CD4-positive, CD25-positive, alpha-beta regulatory T cell (primary cell): ENCODE measurements at regions not wholly inside any gene's neighbourhood (a gene's known extent, or its start where the extent isn't known, plus 50 kb on each side); places are given as distances from the start of the nearest gene placed in this dataset.

Experiments
- ATAC-seq, 2 donors: fragments of 150-1000 bp; cut with Tn5 transposase; one replicate each; pipeline ENCODE4 v1.10.0; 2021; ENCODE audit warnings: low read depth in 2 of 2, moderate number of reproducible peaks in 2 of 2, moderate library complexity in 1 of 2
- DNase-seq, 3 donors: peaks; one replicate each; pipeline versions ENCODE4 v3.0.0 to v3.0.0-alpha.2; 2012 to 2022; ENCODE audit warnings: mixed read lengths in 1 of 3
- H3K27ac ChIP-seq: one replicate; pipeline ENCODE4 v1.7.0; 2013; ENCODE audit warnings: mild to moderate bottlenecking, low read length; ENCODE audit not compliant: insufficient read depth, poor library complexity, severe bottlenecking
- H3K27me3 ChIP-seq: one replicate; pipeline ENCODE4 v1.7.0; 2013; ENCODE audit warnings: low read length; ENCODE audit not compliant: control insufficient read depth, insufficient read depth
- H3K36me3 ChIP-seq: one replicate; pipeline ENCODE4 v1.7.0; 2013; ENCODE audit warnings: mild to moderate bottlenecking, low read length, moderate library complexity; ENCODE audit not compliant: control insufficient read depth, insufficient read depth
- H3K4me1 ChIP-seq: 2 replicates; pipeline ENCODE4 v1.7.0; 2013; ENCODE audit warnings: mild to moderate bottlenecking, low read length; ENCODE audit not compliant: insufficient read depth, control insufficient read depth, poor library complexity, severe bottlenecking
- H3K4me3 ChIP-seq: one replicate; pipeline ENCODE4 v1.7.0; 2013; ENCODE audit warnings: low read depth, mild to moderate bottlenecking, low read length, moderate library complexity
- H3K9me3 ChIP-seq, 2 experiments: 1 replicate in 1 of 2; 2 replicates in 1 of 2; pipeline ENCODE4 v1.7.0; 2013; ENCODE audit warnings: low read length in 2 of 2, mild to moderate bottlenecking in 1 of 2, moderate library complexity in 1 of 2; ENCODE audit not compliant: control insufficient read depth in 2 of 2
- H3K27ac Mint-ChIP-seq, 3 donors: one replicate each; pipeline ENCODE4 v1.8.0; 2020 to 2022; ENCODE audit warnings: mild to moderate bottlenecking in 3 of 3, mixed read lengths in 3 of 3, moderate library complexity in 2 of 3
- H3K27me3 Mint-ChIP-seq: one replicate; pipeline ENCODE4 v1.8.0; 2022; ENCODE audit warnings: mild to moderate bottlenecking, mixed read lengths
- H3K36me3 Mint-ChIP-seq: one replicate; pipeline ENCODE4 v1.8.0; 2020; ENCODE audit warnings: mixed read lengths
- H3K4me1 Mint-ChIP-seq, 4 donors: one replicate each; pipeline ENCODE4 v1.8.0; 2020 to 2022; ENCODE audit warnings: mixed read lengths in 4 of 4, mild to moderate bottlenecking in 1 of 4
- H3K4me3 Mint-ChIP-seq, 4 donors: one replicate each; pipeline ENCODE4 v1.8.0; 2020 to 2022; ENCODE audit warnings: mild to moderate bottlenecking in 4 of 4, mixed read lengths in 4 of 4, moderate library complexity in 3 of 4
- H3K9me3 Mint-ChIP-seq, 7 donors: one replicate each; pipeline ENCODE4 v1.8.0; 2020 to 2022; ENCODE audit warnings: mixed read lengths in 7 of 7, mild to moderate bottlenecking in 3 of 7, moderate library complexity in 2 of 7

- H3K27ac Mint-ChIP-seq: no peak overlapping the region
- no peaks in the 10 kb centered on the region for H3K36me3 ChIP-seq
- H3K4me3 ChIP-seq: no peak overlapping the region
- ATAC-seq (no peak), DNase-seq (no peak)
- no peaks in the 10 kb centered on the region for H3K27me3 Mint-ChIP-seq
- H3K36me3 Mint-ChIP-seq: no peaks in the 10 kb centered on the region
- H3K4me1 ChIP-seq: no peaks in the 10 kb centered on the region
- H3K4me1 Mint-ChIP-seq: no peaks in the 10 kb centered on the region
- no peaks in the 10 kb centered on the region for H3K27me3 ChIP-seq
- no peaks in the 10 kb centered on the region for H3K9me3 ChIP-seq
- H3K4me3 Mint-ChIP-seq: no peak overlapping the region
- no peak overlapping the region for H3K27ac ChIP-seq
- H3K9me3 Mint-ChIP-seq: peaks cover 0 to 6% (median 0%) of the 10 kb centered on the region in 7 donors
These were observed 311.6 kb downstream of the MSX2 start for GRCh38 chr5:175035882-175036533.

GRCh38 chr5:175034924-175035323 lies 310.5 kb downstream of the MSX2 start:
- no peaks in the 10 kb centered on the region for H3K9me3 ChIP-seq
- no peak overlapping the region for H3K27ac ChIP-seq
- H3K4me3 ChIP-seq: no peak overlapping the region
- no peak overlapping the region for H3K27ac Mint-ChIP-seq
- no peaks in the 10 kb centered on the region for H3K4me1 Mint-ChIP-seq
- ATAC-seq (no peak), DNase-seq (no peak)
- no peak overlapping the region for H3K4me3 Mint-ChIP-seq
- no peaks in the 10 kb centered on the region for H3K36me3 Mint-ChIP-seq
- no peaks in the 10 kb centered on the region for H3K36me3 ChIP-seq
- H3K27me3 Mint-ChIP-seq: no peaks in the 10 kb centered on the region
- H3K27me3 ChIP-seq: no peaks in the 10 kb centered on the region
- peaks cover 0 to 6% (median 0%) of the 10 kb centered on the region in 7 donors for H3K9me3 Mint-ChIP-seq
- no peaks in the 10 kb centered on the region for H3K4me1 ChIP-seq

GRCh38 chr5:175032741-175033151 lies 308.4 kb downstream of the MSX2 start:
- H3K4me3 ChIP-seq: no peak overlapping the region
- no peak for DNase-seq
- peaks cover 0 to 4% (median 0%) of the 10 kb centered on the region in 7 donors for H3K9me3 Mint-ChIP-seq
- no peaks in the 10 kb centered on the region for H3K27me3 ChIP-seq
- H3K27ac ChIP-seq: no peak overlapping the region
- H3K9me3 ChIP-seq: no peaks in the 10 kb centered on the region
- H3K36me3 ChIP-seq: no peaks in the 10 kb centered on the region
- ATAC-seq: no peak
- H3K4me3 Mint-ChIP-seq: no peak overlapping the region
- no peaks in the 10 kb centered on the region for H3K4me1 Mint-ChIP-seq
- no peaks in the 10 kb centered on the region for H3K36me3 Mint-ChIP-seq
- H3K27ac Mint-ChIP-seq: no peak overlapping the region
- no peaks in the 10 kb centered on the region for H3K4me1 ChIP-seq
- no peaks in the 10 kb centered on the region for H3K27me3 Mint-ChIP-seq

- Mint-ChIP-seq H3K4me1 (no peaks in the 10 kb centered on the region), H3K27me3 (no peaks in the 10 kb centered on the region), H3K4me3 (no peak overlapping the region), H3K36me3 (no peaks in the 10 kb centered on the region), H3K27ac (no peak overlapping the region), H3K9me3 (peaks cover 0 to 4% (median 0%) of the 10 kb centered on the region in 7 donors)
- DNase-seq: no peak
- Histone ChIP-seq H3K27ac (no peak overlapping the region), H3K4me1 (no peaks in the 10 kb centered on the region), H3K9me3 (no peaks in the 10 kb centered on the region), H3K4me3 (no peak overlapping the region), H3K36me3 (no peaks in the 10 kb centered on the region), H3K27me3 (no peaks in the 10 kb centered on the region)
- no peak for ATAC-seq
These were observed 307.6 kb downstream of the MSX2 start for GRCh38 chr5:175032013-175032412.

- Mint-ChIP-seq H3K4me3 (no peak overlapping the region), H3K27ac (no peak overlapping the region), H3K36me3 (no peaks in the 10 kb centered on the region), H3K27me3 (peaks cover 5% of the 10 kb centered on the region), H3K9me3 (peaks cover 0 to 5% (median 2%) of the 10 kb centered on the region in 7 donors), H3K4me1 (no peaks in the 10 kb centered on the region)
- ATAC-seq (no peak), DNase-seq (no peak)
- Histone ChIP-seq H3K4me3 (no peak overlapping the region), H3K9me3 (no peaks in the 10 kb centered on the region), H3K27me3 (no peaks in the 10 kb centered on the region), H3K27ac (no peak overlapping the region), H3K36me3 (no peaks in the 10 kb centered on the region), H3K4me1 (no peaks in the 10 kb centered on the region)
These were observed 303.0 kb downstream of the MSX2 start for GRCh38 chr5:175027390-175027789.

GRCh38 chr5:175025077-175025476 lies 300.7 kb downstream of the MSX2 start:
- peaks cover 0 to 5% (median 2%) of the 10 kb centered on the region in 7 donors for H3K9me3 Mint-ChIP-seq

GRCh38 chr5:175021841-175022625 lies 297.7 kb downstream of the MSX2 start:
- ATAC-seq: no peak
- H3K27ac ChIP-seq: no peak overlapping the region
- H3K27ac Mint-ChIP-seq: no peak overlapping the region
- no peaks in the 10 kb centered on the region for H3K4me1 ChIP-seq
- H3K9me3 ChIP-seq: no peaks in the 10 kb centered on the region
- H3K4me3 ChIP-seq: no peak overlapping the region
- DNase-seq: no peak
- no peaks in the 10 kb centered on the region for H3K36me3 Mint-ChIP-seq
- no peaks in the 10 kb centered on the region for H3K36me3 ChIP-seq
- peaks cover 0 to 6% (median 2%) of the 10 kb centered on the region in 7 donors for H3K9me3 Mint-ChIP-seq
- H3K4me1 Mint-ChIP-seq: no peaks in the 10 kb centered on the region
- peaks cover 5% of the 10 kb centered on the region for H3K27me3 Mint-ChIP-seq
- no peak overlapping the region for H3K4me3 Mint-ChIP-seq
- H3K27me3 ChIP-seq: no peaks in the 10 kb centered on the region

More at GRCh38 chr5:175025077-175025476, 300.7 kb downstream of the MSX2 start:
- H3K4me1 Mint-ChIP-seq: no peaks in the 10 kb centered on the region
- H3K27ac Mint-ChIP-seq: no peak overlapping the region
- H3K4me3 ChIP-seq: no peak overlapping the region
- peaks cover 5% of the 10 kb centered on the region for H3K27me3 Mint-ChIP-seq
- H3K36me3 ChIP-seq: no peaks in the 10 kb centered on the region
- DNase-seq: no peak
- H3K9me3 ChIP-seq: no peaks in the 10 kb centered on the region
- H3K27me3 ChIP-seq: no peaks in the 10 kb centered on the region
- H3K36me3 Mint-ChIP-seq: no peaks in the 10 kb centered on the region
- H3K4me3 Mint-ChIP-seq: no peak overlapping the region
- no peak for ATAC-seq
- no peak overlapping the region for H3K27ac ChIP-seq
- H3K4me1 ChIP-seq: no peaks in the 10 kb centered on the region

GRCh38 chr5:175021321-175021720 lies 296.9 kb downstream of the MSX2 start:
- ATAC-seq: no peak
- DNase-seq: no peak
- Histone ChIP-seq H3K9me3 (no peaks in the 10 kb centered on the region), H3K27me3 (no peaks in the 10 kb centered on the region), H3K4me1 (no peaks in the 10 kb centered on the region), H3K27ac (no peak overlapping the region), H3K4me3 (no peak overlapping the region), H3K36me3 (no peaks in the 10 kb centered on the region)
- Mint-ChIP-seq H3K36me3 (no peaks in the 10 kb centered on the region), H3K27ac (no peak overlapping the region), H3K9me3 (peaks cover 0 to 6% (median 2%) of the 10 kb centered on the region in 7 donors), H3K27me3 (peaks cover 5% of the 10 kb centered on the region), H3K4me1 (no peaks in the 10 kb centered on the region), H3K4me3 (no peak overlapping the region)
